NB4 (cell line): ENCODE measurements at regions not wholly inside any gene's neighbourhood (a gene's known extent, or its start where the extent isn't known, plus 50 kb on each side); places are given as distances from the start of the nearest gene placed in this dataset.

Experiments used
- DNase-seq: peaks from one replicate; pipeline ENCODE4 v3.0.0; 2010; ENCODE audit warnings: low read depth
- H3K4me3 ChIP-seq: one replicate; pipeline ENCODE4 v1.5.1; 2011; ENCODE audit warnings: mild to moderate bottlenecking, low read depth, low read length, moderate library complexity
- CTCF ChIP-seq: IDR thresholded peaks from one replicate; pipeline ENCODE4 v1.5.1; 2012; ENCODE audit warnings: low read depth, low read length
- MAX ChIP-seq: IDR thresholded peaks from 2 replicates; pipeline ENCODE4 v1.6.1; 2011; ENCODE audit warnings: low read depth, low read length
- MYC ChIP-seq: IDR thresholded peaks from 2 replicates; pipeline ENCODE4 v1.6.1; 2011; ENCODE audit warnings: low read depth, low read length
- POLR2A ChIP-seq: IDR thresholded peaks from 2 replicates; pipeline ENCODE4 v1.6.1; 2011; ENCODE audit warnings: mild to moderate bottlenecking; ENCODE audit not compliant: insufficient read length; ENCODE audit errors: extremely low read depth

GRCh38 chr15:95520922-95521321, 809.6 kb upstream of the NR2F2 start:
- TF ChIP-seq MYC, result no peak
- TF ChIP-seq CTCF, result no peak
- TF ChIP-seq POLR2A, result no peak
- TF ChIP-seq MAX, result no peak
- no peak for DNase-seq

GRCh38 chr15:95522533-95522932, 808.0 kb upstream of the NR2F2 start:
- no peak for DNase-seq
- TF ChIP-seq CTCF (no peak), MYC (no peak)
- H3K4me3 ChIP-seq, result no peak overlapping the region

More at GRCh38 chr15:95520922-95521321, 809.6 kb upstream of the NR2F2 start:
- H3K4me3 ChIP-seq, result no peak overlapping the region

GRCh38 chr15:95528920-95529319, 801.6 kb upstream of the NR2F2 start:
- DNase-seq, result no peak
- no peak for TF ChIP-seq POLR2A
- TF ChIP-seq MYC, result no peak
- no peak for TF ChIP-seq CTCF
- TF ChIP-seq MAX, result no peak
- no peak overlapping the region for H3K4me3 ChIP-seq

- no peak for DNase-seq
- TF ChIP-seq MYC (no peak), MAX (no peak), CTCF (no peak)
- no peak overlapping the region for H3K4me3 ChIP-seq
Observed at GRCh38 chr15:95536638-95537037, 793.9 kb upstream of the NR2F2 start.

GRCh38 chr15:95538693-95539092, 791.8 kb upstream of the NR2F2 start:
- no peak overlapping the region for H3K4me3 ChIP-seq
- DNase-seq, result no peak
- no peak for TF ChIP-seq CTCF
- no peak for TF ChIP-seq POLR2A
- no peak for TF ChIP-seq MYC
- no peak for TF ChIP-seq MAX

- DNase-seq, result no peak
- H3K4me3 ChIP-seq, result no peak overlapping the region
- TF ChIP-seq MAX (no peak), POLR2A (no peak), MYC (no peak), CTCF (no peak)
Observed at GRCh38 chr15:95541301-95541700, 789.2 kb upstream of the NR2F2 start.
